ELR (cell line): ENCODE measurements at regions not wholly inside any gene's neighbourhood (a gene's known extent, or its start where the extent isn't known, plus 50 kb on each side); places are given as distances from the start of the nearest gene placed in this dataset.

Source experiments
- DNase-seq: peaks from one replicate; pipeline ENCODE4 v3.0.0-alpha.2; 2015; ENCODE audit warnings: low read depth

DNA sequence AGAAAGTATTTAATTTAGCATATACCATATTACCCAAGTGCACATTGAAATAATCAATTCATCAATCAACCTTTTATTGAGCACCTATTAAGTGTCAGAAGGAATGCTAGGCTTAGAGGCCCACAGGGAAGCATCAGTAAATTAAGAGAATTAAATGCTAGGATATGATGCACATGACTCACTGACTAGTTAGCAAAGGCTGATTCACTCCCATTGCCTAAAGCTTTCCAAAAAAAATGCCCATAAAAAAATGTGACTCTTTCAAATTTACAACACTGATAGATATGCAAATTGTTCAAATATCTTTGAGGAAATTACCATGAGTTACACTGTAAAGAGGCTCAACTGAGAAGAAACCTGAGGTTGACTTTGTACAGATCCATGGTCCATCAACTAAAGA is 883.3 kb downstream of the CDH11 start:
- DNase-seq, result peak; percentile 24

DNA sequence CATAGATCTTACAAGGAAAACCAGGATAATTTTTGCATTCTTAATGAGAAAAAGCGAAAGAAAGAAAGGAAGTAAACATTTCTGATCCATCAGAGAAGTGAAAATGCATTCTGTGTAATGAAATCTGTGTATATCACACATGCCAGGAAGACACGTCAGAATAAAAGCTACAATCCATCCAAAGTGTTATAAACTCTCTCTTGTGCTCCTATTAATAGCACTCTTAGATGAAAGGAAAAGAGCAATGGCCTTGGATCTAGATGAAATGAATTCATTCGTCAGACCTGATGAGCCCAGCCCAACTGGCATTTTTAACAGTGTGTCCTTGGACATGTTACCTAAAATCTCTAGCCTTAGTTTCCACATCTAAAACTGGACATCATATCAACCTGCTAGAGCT is 885.5 kb downstream of the CDH11 start:
- no peak for DNase-seq

DNA sequence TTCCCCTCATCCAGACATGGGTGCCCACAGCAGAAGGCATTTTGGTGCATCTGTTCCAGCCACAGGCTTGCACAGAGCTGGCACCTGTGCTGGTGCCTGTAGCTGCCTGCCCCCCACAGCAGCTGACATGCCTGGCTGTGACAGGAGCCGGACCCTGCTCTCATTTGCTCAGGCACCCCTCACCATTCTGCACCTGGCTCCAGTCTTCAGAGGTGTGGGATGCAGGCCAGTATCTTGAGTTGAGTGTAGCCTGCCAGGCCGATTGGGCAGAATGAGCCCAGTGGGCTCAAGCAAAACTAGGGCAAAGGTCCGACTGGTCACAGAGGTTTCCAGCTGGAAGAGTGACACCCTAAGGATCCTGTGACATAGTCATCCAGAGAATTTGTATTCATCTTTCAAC is 887.7 kb downstream of the CDH11 start:
- no peak for DNase-seq

DNA sequence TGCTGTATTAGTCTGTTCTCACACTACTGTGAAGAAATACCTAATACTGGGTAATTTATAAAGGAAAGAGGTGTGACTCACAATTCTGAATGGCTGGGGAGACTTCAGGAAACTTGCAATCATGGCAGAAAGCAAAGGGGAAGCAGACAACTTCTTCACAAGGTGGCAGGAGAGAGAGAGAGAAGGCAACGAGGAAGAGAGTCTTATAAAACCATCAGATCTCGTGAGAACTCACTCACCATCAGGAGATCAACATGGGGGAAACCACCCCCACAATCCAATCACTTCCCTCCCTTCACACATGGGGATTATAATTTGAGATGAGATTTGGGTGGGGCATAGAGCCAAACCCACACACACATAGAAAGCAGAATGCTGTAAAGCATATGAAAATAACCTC is 896.2 kb downstream of the CDH11 start:
- no peak for DNase-seq

DNA sequence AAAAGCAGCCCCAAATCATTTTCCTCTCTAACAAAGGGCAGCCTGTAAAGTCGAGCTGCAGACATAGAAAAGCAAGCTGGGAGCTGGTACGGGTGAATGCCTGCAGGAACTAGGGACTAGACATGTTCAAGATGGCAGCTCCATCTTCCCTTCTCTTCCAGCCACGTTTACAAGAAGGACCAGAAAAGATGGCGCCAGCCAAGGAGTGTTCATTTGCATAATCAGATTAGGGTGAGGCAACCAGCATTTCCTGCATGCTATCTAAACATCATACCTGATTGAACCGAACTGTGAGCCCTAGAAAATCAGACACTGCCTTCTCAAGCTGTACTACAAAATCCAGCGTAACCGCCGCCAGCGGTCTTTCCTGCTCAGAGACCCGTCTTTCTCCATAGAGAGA is 896.8 kb downstream of the CDH11 start:
- DNase-seq, result no peak

DNA sequence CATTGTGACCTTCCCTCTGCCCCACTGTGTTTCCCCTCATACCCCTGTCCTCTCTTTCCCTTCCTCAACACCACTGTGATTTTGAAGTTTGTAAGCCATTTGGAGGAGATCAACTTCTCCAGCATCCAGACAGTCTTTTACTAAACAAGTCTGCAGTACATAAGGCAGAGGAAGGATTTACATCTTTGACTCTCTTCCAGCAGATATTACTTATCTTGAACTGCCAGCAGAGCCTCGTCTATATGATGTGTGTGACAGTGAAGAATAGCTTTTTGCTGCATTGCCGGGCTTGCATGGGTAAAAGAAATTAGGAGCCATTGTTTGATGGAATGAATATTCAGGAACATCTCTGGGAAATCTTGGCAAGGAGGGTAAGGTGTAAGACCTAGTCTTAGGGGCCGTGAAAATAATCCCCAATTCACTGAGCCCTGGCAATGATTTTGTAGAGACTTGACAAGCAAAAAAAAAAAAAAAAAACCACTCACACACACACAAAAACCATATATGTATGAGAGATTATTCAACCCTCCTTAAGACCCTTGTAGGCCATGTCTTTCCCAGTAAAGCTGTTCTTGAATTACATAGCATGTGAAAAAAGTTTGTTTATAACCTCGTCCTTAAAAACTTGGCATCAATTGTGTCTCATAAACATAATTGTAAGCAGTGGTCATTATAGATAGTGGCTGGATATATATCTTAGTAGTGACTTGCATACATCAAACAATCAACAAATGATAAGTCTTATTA is 903.9 kb downstream of the CDH11 start:
- DNase-seq, result no peak

DNA sequence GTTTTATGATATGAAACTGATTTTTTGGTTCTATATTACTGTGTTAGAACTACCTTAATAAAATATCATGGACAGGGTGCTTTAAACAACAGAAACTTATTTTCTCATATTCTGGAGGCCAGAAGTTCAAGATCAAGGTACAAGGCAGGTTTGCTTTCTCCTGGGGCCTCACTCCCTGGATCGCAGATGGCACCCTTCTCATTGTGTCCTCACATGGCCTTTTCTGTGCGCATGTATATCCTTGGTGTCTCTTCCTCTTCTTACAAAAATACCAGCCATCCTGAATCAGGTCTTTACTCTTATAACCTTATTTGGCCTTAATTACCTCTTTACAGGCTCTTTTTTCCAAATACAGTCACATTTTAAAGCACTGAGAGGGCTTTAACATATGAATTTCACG is 906.1 kb downstream of the CDH11 start:
- DNase-seq, result no peak

DNA sequence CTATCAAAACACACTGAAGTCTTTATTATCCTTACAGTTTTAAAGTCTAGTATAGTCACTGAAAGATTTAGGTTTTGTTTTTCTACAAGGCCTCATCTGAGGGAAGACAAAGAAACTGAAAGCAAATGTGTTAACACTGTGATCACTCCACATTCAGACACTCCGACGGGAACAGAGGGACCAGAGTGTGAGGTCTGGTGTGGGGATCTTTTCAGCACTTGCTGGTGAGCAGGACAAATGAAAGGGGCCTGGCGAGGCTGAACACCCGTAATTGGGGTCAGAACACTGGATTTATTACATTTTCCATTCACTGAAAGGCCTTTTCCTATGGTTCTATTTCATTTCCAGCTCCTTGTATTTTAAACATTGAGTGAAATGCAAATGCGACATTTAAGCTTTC is 910.5 kb downstream of the CDH11 start:
- no peak for DNase-seq

DNA sequence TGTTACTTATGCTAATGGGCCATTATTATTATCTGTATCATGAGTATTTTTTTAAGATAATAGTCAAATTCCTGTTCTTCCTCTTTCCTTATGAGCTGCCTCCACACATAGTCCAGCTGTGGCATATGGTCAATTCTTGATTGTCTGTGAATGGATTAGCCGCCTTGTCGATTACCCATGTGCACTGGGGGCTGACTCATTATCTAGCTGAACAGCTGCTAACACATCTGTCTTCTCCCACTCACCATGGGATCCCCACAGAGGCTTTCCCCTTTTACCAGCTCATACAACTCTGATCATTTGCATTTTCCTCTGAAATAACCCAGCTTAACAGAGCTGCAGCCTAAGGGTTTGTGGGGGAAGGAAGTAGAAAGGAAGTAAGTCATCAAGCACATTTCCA is 915.0 kb downstream of the CDH11 start:
- DNase-seq, result no peak

DNA sequence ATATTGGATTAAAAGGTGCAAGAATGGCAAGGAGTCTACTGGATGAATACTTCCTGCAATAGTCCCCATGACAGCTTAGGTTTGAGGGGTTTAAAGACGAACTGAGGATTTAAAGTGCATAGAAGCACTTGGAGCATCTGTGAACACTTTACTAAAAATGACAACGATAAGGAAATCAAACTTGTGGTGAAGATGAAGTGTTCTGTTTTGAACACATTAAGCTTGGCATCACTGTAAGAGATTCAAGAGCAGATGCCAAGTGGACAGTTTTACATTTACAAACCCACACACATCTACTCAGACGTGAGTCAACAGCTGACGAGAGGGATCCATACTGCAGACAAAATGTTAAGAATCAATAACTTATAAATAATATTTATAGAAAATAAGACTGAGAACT is 918.7 kb downstream of the CDH11 start:
- DNase-seq, result no peak

DNA sequence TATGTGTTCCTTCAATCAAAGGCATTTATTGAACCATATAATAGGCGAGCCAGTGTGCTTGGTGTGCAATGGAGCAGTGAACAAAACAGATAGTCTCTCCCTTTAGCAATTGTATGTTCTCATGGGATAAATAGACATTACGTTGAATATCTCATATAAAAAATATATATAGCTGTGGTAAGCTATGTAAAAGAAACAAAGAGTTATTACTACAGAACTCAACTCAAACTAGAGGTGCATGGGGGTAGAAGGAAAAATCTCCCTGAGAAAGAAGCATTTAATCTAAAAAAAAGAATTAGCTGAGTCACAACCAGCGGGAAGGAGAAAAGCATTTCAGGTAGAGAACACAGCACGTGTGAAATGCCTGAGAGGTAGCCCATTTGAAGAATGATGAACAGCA is 919.3 kb downstream of the CDH11 start:
- no peak for DNase-seq

DNA sequence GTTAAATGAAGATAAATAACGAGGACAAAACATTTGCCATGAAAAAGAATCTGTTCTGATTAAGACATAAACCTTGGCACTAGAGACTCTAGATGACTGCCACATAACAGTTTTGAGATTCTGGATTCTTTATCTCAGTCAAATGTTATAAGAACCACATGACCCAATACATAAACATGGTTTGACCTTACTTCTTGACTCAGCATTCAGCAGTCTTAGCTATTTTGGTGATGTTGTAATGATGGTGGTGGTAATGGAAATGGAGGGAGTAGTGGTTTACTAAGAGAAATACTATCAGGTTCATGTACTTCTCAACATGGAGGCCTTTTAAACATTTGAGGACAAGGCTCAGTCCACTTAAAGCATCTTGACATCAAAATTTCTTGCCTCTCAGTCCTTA is 925.4 kb downstream of the CDH11 start:
- peak; percentile 2 for DNase-seq

DNA sequence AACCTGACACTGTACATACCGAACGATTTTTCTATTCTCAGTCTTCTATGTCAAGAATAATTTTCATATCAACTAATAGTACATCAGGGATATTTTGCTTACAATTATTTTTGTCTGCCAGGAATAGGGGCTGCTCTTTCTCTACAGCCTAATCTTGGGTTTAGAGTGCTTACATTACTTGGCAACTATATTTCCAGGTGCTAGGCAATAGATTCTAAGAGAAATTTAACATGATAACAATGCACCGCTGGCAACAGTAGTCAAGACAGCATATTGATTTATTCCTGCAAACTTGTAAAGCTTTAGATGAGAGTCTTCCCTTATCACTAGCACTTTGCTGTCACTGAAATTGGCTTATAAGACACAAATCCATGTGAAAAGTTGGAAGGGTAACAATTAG is 935.9 kb downstream of the CDH11 start:
- no peak for DNase-seq

DNA sequence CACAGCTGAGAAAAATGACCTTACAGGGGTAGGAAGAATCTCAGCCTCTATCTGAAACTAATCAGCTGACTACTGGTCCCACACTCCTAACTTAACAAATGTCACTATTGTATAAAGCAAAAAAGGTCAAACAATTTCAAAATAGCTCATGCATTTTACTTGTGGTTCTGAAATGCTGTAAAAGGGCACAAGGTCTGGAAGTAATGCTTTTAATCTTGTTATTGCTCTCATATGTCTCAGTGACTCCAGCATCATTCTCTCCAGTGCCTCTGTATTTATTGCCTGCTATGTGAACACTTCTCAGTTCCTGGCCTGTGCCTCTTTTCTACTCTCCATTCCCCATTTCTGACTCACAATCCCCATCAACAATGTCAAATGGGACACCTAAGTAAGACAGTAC is 937.7 kb downstream of the CDH11 start:
- DNase-seq, result no peak

DNA sequence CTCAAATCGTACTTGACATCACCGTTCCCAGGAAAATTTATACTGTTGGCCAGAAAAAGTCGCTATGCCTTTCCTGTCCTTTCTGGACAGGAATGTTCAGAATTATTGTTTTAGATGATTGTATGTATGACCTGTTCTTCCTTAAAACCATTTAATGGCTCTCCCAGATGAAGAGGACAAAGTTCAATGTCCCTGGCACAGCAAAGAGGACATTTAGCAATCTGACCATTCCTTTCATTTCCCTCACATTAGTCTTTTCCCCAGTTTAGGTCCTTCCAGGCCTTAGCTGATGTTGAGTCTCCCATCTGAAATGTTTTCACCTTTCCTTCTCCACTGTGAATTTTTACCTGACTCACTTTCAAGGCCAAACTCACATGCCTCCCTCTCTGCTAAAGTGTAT is 938.9 kb downstream of the CDH11 start:
- DNase-seq, result no peak

DNA sequence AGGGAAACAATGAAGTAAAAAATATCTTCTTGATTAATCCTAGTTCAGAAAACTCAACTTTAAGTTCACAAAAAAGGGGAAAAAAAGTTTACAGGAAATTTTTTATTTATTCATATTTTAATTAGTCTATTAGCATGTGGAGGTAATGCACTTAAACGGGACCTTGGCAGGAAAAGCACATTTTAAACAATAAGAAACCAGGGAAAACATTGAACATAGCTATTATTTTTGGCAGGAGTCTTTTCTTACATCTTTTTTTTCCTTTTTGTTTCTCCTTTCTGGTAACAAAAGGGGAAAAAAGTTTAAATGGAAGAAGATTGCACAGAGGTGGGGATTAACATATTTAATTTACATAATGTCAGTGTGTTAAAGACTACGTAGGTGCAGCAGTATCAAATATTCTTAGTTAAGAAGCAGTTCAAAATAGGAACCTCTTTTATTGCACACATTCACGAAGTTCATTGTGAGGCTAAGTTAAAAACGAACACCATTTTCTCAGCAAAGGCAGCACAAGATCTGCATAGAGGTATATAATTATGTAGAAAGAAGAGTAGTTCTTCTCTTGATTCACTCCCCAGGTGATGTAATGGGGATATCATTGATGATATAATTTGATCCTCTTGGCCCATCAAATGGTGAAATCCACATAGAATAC is 940.5 kb downstream of the CDH11 start:
- no peak for DNase-seq

DNA sequence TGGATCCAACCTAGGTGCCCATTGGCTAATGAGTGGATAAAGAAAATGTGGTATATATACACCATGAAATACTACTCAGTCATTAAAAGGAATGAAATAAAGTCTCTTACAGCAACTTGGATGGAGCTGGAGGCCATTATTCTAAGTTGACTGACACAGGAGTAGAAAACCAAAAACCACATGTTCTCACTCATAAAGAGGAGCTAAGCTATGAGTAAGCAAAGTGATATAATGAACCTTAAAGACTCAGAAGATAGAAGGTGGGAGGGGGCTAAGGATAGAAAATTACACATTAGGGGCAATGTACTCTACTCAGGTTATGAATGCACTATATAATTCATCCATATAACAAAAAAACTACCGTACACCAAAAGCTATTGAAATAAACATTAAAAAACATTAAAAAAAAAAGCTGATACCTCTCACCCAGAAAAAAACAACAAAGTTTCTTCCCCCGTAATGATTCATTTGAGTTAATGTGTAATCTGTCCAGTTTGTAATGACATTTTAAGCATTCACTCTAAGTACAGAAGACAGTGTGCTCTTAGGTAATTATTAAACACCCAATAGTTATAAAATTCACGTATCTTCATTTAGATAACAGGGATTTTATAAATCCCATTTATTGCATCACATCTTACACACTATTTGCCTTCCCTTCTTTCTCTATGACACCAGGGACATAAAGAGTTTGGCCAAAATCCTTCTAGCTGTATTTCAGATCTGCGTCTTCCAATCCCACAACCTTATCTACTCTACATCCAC is 941.5 kb downstream of the CDH11 start:
- no peak for DNase-seq

DNA sequence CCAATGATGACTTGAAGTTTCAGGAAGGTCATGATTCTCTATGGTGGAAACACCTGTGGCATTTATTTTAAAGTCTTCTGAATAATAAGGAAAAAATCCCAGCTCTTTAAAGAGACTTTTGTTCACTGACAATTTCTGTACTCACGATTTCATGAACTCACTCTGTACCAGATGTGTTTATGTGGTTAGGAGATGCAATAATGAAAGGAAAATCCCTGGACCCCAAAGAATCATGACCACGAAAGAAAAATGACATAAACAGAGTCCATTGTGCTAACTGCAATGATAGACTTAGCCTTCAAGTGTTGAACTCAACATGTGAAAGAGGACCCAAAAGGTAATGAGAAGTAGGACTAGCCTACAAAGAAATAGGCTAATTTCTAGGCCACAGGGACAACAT is 947.5 kb downstream of the CDH11 start:
- no peak for DNase-seq

DNA sequence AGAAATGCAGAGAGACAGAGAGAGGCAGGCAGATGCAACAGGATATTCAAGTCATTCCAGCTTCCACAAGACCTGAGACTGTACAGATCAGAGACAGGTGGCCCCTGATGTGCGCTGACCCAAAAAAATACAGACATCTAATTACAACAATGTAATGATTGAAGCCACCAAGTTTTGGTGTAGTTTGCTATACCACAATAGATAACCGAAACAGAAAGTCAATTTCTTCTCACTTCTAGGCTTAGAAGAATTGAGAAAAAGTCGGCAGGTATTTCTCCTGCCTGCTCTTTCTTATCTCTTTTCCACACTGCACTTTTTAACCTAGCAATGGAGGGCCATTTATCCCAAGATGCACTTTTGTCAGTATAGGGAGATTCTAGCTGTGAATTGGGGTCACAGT is 949.2 kb downstream of the CDH11 start:
- DNase-seq, result no peak

DNA sequence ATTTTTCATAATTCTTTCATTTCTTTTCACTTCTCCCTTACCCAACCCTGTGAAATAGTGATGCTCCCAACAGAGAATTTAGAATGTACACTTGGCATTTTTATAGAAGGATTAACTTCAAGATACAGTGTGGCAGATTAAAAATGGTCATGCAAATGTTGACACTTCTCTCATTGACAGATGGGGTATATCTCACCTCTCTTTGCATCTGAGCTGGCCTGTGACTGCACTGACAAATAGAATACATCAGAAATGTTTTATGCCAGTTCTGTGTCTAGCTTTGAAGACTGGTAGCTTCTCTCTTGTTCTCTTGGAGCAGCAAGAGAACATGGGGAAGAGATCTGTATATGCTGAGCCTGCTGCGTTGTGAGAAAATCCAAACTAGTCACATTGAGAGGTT is 949.6 kb downstream of the CDH11 start:
- no peak for DNase-seq

DNA sequence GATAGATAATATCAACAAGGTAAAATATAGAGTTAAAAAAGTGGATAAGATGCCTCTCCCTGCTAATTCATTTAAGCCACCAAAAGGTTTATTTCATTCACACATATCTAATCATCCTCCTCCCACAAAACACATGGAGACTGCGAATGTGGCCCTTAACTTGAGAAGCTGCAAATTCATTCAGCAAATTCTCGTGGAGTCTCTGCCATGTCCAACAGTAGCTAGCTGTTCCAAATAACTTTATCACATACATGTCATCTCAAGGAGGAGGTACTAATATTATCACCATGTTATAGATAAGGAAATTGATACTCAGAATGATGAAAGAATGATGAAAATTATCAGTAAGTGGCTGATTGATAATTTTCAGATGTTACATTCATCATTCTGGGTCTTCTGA is 950.2 kb downstream of the CDH11 start:
- no peak for DNase-seq

DNA sequence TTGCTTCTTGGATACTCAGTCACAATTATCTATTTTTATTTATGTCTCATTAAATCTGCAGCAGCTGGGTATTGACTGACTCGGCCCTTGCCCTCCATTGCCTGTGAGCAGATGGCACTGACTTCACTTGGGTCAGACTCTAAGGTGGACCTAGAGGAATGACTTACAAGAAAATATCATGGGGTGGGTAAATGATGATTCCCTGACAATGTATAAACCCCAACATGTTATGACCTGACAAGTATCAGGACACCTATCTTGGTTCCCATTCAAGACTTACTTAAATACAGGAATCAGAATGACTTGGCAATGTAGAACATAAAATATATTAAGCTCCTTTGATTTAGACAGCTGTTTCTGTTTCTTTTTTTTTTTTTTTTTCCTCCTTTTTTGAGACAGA is 953.5 kb downstream of the CDH11 start:
- no peak for DNase-seq

DNA sequence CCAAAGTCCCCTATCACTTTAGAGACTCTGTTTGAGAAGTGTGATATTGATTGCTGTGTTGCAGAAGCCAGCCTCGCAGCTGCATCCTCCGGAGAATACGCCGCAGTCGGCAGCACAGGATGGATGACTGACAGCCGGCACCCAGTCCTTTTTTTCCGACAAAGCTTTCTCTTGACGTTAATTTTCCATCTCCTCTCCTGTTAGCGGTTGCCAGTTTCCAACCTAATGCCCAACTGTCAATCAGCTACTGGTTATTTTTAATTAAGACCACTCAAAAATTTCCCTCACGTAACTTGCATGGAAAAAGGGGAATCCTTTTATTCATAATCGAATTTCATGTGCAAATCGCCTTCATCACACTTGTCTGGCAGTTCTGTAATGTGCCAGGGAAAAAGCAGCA is 953.9 kb downstream of the CDH11 start:
- no peak for DNase-seq
